Right lobe of liver (tissue), 4 donors: ENCODE measurements at regions not wholly inside any gene's neighbourhood (a gene's known extent, or its start where the extent isn't known, plus 50 kb on each side); places are given as distances from the start of the nearest gene placed in this dataset.

ENCODE experiments used
- POLR2A ChIP-seq: fragments of 450-650 bp; IDR thresholded peaks from one replicate; pipeline ENCODE4 v1.6.1; 2017; ENCODE audit warnings: antibody characterized with exemption, mild to moderate bottlenecking
- TF ChIP-seq, protein P1 (sequence below), 4 donors: fragments of 200-600 bp in 3 of 4; fragments of 450-650 bp in 1 of 4; IDR thresholded peaks; one replicate each; pipeline versions ENCODE4 v1.5.1 to v1.8.0; 2016 to 2022; ENCODE audit warnings: antibody characterized with exemption in 4 of 4, mild to moderate bottlenecking in 2 of 4
- donor health status: DM: no; HTN: no; CAD: no.
- donor health status: DM: no; HTN: no; CAD: no.
- donor health status: DM: no; HTN: yes; CAD: no.

DNA sequence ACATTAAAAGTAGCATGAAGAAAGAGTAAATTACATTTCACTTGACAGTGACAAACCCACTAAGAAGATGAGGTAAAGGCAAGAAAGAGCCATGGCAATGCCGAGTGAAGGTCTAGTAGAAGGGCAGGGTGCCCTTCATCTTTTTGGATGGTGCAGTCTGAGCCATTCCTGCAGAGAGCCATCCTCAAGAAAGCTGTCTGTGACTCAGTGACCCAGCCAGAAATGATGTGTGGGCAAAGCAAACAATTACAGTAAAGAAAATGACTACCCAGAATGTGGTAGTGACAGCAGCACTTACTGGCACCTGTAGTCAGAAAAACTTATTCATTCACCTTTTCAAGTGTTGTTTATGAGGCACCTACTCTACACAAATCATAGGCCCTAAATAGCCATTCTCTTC, 281.7 kb downstream of the DUSP6 start:
- TF ChIP-seq, protein P1, sequence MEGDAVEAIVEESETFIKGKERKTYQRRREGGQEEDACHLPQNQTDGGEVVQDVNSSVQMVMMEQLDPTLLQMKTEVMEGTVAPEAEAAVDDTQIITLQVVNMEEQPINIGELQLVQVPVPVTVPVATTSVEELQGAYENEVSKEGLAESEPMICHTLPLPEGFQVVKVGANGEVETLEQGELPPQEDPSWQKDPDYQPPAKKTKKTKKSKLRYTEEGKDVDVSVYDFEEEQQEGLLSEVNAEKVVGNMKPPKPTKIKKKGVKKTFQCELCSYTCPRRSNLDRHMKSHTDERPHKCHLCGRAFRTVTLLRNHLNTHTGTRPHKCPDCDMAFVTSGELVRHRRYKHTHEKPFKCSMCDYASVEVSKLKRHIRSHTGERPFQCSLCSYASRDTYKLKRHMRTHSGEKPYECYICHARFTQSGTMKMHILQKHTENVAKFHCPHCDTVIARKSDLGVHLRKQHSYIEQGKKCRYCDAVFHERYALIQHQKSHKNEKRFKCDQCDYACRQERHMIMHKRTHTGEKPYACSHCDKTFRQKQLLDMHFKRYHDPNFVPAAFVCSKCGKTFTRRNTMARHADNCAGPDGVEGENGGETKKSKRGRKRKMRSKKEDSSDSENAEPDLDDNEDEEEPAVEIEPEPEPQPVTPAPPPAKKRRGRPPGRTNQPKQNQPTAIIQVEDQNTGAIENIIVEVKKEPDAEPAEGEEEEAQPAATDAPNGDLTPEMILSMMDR (IDR thresholded peaks at IDR 0.05): no peak
- no peak for TF ChIP-seq POLR2A
